Esophagus squamous epithelium (tissue), 4 donors: ENCODE measurements at regions not wholly inside any gene's neighbourhood (a gene's known extent, or its start where the extent isn't known, plus 50 kb on each side); places are given as distances from the start of the nearest gene placed in this dataset.

Experiments used
- POLR2A ChIP-seq, 4 donors: fragments of 450-650 bp; IDR thresholded peaks; one replicate each; pipeline ENCODE4 v1.6.1; 2017; ENCODE audit warnings: antibody characterized with exemption in 4 of 4, mild to moderate bottlenecking in 4 of 4, moderate library complexity in 3 of 4
- TF ChIP-seq, protein P1 (sequence below), 6 experiments: fragments of 450-650 bp in 4 of 6; fragments of 200-600 bp in 2 of 6; sonication (generic) in 2 of 6; IDR thresholded peaks; one replicate each; pipeline ENCODE4 v1.5.1; 2016 to 2019; ENCODE audit warnings: antibody characterized with exemption in 6 of 6, mild to moderate bottlenecking in 4 of 6, moderate library complexity in 4 of 6

DNA sequence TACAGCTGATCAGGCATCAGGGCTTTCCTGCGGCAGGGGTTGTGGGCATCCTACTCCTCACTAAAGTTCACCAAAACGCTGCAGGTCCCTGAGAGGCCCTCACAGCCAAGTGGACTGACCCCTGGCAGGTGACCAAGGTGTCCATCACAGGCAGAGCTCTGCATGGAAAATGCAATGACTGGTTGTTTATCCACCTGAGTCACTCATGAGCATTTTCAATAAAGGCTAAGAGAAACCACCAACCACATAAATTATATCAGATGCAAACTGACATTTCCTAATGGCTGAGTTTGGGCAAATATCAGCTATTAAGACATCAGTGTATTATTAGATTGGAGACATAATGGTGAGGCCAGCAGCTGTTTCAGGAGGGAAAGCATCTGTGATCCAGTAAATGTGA is 152.7 kb upstream of the SYNDIG1 start:
- TF ChIP-seq, protein P1, sequence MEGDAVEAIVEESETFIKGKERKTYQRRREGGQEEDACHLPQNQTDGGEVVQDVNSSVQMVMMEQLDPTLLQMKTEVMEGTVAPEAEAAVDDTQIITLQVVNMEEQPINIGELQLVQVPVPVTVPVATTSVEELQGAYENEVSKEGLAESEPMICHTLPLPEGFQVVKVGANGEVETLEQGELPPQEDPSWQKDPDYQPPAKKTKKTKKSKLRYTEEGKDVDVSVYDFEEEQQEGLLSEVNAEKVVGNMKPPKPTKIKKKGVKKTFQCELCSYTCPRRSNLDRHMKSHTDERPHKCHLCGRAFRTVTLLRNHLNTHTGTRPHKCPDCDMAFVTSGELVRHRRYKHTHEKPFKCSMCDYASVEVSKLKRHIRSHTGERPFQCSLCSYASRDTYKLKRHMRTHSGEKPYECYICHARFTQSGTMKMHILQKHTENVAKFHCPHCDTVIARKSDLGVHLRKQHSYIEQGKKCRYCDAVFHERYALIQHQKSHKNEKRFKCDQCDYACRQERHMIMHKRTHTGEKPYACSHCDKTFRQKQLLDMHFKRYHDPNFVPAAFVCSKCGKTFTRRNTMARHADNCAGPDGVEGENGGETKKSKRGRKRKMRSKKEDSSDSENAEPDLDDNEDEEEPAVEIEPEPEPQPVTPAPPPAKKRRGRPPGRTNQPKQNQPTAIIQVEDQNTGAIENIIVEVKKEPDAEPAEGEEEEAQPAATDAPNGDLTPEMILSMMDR (IDR thresholded peaks at IDR 0.05): no peak
- no peak for TF ChIP-seq POLR2A (IDR thresholded peaks at IDR 0.05)
